ENCODE measurements at regions not wholly inside any gene's neighbourhood (a gene's known extent, or its start where the extent isn't known, plus 50 kb on each side); places are given as distances from the start of the nearest gene placed in this dataset.

DNA sequence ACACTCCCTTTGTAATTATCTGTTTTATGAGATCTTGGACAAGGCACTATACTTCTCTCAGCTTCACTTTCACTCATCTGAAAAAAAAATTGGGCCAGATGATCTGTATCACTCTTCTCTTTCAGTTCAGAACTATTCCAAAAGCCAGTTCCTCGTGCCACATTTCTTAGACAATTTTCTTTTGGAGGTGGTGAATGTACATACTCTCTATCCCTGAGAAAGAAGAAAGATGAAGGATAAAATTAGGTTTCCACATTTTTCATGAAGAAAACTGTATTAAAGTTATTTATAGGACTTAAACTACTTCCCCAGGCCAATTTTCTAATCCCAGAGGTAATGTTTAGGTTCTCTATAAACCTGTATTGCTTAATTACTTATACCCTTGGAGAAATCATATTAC is 171.6 kb downstream of the SLC6A15 start:
- no peak for DNase-seq (ENCODE audit: low spot score)

DNA sequence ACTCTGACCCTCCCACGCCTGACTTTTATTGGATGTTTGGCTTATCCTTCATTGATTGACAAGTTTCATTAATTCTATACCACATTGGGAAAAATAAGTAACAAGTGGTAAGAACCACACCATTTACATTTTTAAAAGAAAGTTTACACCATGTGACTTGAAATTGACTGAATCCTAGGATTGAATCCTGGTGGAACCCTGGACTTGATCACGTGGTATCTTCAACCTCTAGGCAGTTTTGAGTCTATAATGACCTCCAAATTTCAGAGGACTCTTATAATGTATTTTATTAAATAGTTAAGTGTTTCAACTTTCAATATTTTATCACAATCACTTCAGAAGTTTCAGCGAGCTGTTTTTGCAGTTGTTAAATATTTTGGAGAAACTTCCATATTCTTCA is 172.0 kb downstream of the SLC6A15 start:
- DNase-seq (ENCODE audit: low spot score), result no peak

DNA sequence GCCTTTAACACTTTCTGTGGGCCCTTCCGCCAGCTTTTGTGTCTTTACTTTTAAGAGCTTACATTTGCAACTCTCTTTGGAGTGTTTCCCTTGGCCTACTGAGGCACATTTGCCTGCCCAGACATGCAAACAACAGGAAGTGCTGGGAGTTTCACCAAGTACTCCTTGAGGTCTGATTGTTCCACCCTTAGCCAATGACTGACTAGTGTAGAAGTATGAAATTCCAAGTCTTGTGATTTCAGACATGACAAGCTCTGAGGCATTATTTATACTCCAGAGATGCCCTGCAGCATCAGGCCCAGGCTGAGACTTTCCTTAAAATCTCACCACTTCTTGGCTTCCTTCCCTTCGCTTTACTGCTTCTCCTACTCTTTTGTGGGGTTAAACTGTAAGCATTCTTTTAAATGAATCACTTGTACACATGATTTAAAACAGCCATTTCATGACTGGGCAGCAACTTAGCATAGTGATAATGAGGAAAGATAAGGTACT is 174.1 kb downstream of the SLC6A15 start:
- DNase-seq (ENCODE audit: low spot score), result peak; percentile 87

DNA sequence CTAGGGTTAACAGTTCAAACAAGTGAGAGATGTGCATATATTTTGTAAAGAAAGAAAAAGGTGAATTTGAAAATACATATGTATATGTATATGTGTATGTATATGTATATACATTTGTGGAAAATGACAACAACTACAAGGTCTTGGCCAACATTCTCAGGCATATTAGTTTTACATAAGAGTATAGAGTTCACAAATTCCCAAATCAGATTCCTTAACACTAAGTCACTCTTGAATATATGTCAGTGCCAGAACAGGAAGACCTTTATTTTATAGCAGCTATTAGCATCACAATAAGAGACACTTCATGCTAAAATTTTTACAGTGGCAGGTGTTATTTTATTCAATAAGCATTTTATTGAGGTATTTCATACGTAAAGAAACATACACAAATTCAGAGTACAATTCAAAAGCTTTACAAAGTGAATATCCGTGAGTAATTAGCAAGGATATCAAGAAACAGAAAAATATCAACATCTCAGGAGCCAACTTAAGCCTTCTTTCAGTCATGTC is 179.7 kb downstream of the SLC6A15 start:
- no peak for DNase-seq (ENCODE audit: low spot score)

DNA sequence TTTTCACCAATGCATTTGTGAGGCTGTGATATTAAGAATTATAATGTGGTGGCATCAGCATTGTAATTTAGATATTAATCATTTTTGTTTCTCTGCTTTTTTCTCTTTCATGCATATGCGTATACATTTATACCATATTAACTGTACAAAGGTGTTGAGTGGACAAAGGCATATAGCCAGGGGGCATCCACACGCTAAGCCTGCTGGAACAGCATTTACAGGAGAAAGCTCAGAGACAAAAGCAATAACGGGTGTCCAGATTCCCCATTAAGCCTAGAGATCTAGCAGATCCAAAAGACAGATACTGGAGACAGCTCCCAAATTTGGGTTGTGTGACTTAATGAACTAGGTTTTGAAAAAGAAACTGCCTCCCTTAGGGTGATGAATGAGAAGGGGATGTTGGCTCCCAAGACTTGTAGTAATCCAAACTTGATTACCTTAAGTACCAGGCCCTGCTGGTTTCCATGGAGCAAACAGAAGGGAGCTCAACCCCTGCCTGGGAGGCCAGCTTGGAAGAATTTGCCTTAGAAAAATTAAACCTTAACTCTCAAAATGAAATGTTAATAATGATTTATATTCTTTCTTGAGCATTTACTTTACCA is 181.9 kb downstream of the SLC6A15 start:
- DNase-seq (ENCODE audit: low spot score), result no peak

DNA sequence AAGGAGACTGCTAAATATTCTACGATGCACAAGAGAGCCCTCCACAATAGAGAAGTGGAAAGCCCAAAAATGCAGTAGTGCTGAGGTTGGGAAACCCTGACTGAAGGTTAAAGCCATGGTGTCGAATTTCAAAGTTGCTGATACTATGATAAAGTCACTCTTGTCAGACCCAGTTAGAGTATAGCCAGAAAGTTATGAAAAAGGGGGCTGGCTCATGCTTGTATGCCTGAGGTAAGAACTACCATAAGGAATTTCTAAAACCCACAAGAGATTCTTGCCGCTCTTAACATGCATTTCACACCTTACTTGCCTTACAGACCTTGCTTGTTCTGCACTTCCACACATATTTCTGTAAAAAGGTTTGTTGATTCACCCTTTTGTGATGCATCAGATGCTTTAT is 184.6 kb downstream of the SLC6A15 start:
- peak; percentile 10 for DNase-seq (ENCODE audit: low spot score)

DNA sequence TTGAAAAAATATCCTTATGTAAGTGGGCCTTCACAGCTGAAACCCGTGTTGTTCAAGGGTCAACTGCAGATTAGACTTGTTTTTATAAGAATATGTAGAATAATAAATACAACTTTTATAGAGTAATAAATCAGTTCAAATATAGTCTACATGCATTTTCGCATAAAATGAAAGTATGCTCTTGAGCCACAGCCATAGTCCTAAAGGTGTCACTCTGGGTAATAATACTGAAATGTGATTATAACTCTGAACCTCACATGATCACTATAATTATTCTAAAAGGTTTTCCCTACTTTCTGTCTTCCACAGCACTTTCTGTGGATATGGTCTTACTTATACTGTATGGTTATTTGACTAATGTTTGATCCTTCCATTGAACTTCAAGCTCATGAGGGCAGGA is 185.8 kb downstream of the SLC6A15 start:
- no peak for DNase-seq (ENCODE audit: low spot score)

DNA sequence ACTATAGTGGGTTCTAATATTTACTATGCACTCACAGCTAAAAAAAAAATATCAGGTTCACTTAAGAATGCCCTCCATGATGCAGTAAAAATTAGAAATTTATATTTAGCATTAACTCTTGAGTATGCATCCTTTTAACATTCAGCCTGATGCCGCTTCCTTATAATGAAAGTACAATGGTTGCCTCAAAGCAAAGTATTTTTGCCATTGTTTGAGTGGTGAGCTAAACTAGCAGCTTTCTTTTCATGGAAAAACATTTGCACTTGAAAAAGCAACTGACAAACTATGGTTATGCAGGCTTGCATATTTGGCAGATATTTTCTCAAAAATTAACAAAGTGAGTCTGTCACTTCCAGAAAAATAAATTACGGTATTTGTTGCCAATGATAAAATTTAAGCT is 188.6 kb downstream of the SLC6A15 start:
- no peak for DNase-seq (ENCODE audit: low spot score)

DNA sequence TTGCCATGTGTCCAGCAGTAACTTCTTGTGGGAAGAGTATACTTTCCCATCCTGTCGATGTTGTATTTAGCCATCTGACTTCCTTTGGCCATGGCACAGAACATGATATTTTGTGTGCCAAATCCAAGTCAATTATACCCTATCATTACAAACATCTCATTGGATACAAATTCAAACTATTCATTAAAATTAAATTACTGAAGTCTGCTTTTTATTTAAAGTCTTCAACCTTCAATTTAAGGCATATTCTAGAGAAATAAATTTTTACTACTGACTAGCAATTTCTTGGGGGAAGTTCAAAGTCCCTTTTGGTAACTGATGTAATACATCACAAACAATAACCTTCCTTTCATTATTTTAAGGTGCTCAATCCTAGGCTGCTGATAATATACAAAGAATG is 192.6 kb downstream of the SLC6A15 start:
- DNase-seq (ENCODE audit: low spot score), result no peak

DNA sequence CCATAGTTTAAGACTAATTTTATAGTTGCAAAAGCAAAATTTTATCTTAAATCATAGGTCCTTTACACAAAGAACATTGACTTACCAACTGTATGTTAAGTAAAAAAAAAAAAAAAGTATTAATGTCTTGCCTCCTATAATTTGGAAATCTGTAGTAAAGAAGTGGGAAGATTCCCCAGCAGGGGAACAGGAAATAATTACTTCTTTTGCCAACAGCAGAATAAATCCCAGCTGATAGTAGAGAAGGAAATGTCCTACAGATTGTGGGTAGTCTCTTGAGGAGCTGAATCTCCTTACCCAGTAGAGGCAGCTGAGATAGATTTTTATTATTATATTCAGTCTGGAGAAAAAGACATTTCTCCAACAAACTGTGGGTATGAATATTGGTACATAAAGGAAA is 193.7 kb downstream of the SLC6A15 start:
- no peak for DNase-seq (ENCODE audit: low spot score)

DNA sequence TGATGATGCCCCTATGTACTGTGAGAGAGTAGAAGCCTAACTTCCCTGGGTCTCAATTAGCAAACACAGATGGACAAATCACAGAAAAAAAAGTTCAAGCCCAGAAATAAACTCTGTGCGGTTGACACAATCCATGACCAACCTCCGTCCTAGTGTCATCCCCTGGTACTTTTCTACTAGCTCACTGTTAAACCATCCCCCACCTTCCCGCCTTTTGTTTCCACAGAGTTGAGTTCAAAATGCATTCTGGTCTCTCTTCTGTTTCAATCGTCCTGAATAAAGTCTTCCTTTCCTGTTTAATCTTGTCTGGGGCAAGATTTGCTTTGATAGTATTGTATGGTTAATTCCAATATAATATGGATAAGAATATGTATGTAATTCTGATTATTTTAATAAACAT is 199.9 kb downstream of the SLC6A15 start:
- no peak for DNase-seq (ENCODE audit: low spot score)

DNA sequence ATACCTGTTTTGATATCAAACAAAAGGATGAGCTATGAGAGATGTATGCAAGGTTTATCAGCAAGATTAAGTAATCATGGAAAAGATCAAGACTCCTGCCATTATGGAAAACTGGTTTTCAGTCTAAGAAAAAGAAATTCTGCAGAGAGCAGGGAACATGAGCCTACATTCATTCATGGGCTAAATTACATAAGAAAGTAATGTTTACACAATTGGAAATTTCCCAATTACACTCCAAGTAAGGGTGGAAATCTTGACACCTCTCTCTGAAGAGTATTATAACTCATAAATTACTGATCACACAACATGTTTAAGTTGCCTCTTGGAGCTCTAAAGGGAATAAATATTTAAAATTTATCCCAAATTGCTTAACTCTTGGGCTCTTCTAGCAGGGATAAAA is 206.2 kb downstream of the SLC6A15 start:
- no peak for DNase-seq (ENCODE audit: low spot score)

DNA sequence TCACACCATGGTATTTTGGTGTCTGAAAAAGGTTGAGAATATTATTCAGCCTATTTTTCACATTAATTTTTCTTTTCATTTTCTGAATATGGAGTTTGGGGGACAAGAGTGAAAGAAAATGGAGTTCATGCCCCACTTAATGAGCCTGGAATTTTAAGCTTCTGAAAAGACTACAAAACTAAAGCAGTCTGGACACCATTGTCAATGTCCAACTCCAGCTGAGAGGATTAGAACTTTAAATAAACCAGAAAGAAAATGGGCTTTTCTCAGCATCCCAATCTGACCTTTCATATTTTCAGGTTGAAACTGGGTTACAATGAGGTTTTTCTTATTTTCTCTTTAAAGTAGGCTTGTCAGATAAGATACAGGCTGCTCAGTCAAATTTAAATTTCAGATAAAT is 207.7 kb downstream of the SLC6A15 start:
- no peak for DNase-seq (ENCODE audit: low spot score)

DNA sequence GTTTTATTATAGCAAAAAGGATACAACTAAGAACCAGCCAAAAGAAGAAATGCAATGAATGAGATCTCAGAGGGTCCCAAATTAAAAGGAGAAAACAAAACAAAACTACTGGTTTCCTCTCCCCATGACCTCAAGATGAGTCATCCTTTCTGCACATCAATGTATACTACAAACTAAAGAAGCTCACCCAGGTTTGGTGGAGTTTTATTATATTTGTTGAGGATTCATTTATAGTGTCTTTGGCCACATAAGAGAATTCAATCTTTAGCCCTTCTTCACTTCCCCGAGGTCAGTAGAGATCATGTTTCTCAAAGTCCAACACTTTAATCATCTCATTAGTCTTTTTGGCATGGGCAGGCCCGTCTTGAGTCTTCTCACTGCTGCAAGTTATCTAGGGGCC is 210.6 kb downstream of the SLC6A15 start:
- DNase-seq (ENCODE audit: low spot score), result no peak

DNA sequence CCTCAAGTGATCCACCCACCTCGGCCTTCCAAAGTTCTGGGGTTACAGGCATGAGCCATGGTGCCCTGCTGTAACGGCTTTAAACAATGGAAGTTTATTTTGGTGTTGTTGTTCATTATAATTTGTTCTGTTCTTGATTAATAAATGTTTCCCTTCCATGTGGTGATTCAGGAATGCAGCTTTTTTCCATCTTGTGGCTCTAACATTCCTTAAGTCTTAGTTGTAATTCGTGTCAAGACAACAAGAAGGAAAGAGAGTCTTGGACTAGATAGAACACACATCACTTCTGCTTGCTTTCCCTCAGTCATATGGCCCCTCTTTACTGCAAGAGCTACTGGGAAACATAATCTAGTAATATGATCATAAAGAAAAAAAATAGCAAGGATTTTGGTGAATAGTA is 211.6 kb downstream of the SLC6A15 start:
- no peak for DNase-seq (ENCODE audit: low spot score)

DNA sequence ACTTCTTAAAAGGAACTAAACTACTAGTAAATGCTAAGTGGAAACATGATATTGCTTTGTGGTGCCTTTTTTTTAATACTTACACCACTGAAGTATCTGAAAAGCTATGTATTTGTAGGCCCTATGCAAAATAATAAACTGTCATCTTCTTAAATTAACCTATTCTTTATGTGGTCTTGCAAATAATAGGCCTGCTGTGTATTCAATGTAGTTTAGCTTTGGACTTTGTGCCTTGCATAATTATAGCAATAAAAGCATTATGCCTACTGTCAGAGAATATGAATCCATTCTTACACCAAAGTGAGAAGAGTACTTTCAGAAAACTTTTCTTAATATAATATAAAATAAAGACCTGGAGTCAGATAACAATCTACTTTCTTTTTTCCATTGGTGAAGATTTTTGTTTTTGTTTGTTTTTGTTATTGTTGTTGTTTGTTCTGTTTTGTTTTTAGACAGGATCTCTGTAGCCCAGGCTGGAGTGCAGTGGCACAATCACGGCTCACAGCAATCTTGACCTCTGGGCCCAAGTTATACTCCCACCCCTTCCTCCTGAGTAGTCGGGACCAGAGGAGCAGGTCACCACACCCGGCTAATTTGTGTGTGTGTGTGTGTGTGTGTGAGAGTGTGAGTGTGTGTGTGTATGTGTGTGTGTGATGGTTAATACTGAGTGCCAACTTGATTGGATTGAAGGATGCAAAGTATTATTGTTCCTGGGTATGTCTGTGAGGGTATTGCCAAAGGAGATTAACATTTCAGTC is 213.8 kb downstream of the SLC6A15 start:
- DNase-seq (ENCODE audit: low spot score), result no peak

DNA sequence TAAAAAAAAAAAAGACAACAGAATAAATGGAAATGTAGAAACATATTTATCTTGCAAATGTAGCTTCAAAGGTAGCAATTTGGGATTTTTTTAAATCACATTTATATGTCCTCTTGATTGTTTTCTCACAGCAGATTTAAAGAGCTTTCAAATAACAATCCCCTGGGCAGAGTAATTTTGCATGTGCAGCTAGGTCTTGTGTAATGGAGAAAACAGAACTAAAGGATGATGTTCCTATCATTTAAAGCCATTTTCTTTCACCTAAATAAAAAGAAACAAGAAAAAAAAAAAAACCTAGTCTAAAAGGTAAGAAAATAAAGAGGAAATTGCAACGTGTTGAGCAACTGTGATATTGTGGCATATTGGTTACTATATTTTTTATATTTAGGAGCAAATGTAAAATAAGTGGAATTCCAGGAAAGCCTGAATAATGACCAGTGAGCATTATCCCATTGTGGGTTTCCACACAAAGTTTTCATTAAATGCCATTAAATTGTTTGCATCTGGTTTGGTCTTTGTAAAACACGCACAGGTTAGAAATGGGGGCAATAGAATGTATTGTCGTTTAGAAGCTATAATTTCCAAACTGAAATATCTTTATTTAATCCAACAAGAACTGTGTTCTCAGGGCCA is 215.6 kb downstream of the SLC6A15 start:
- DNase-seq (ENCODE audit: low spot score), result no peak

DNA sequence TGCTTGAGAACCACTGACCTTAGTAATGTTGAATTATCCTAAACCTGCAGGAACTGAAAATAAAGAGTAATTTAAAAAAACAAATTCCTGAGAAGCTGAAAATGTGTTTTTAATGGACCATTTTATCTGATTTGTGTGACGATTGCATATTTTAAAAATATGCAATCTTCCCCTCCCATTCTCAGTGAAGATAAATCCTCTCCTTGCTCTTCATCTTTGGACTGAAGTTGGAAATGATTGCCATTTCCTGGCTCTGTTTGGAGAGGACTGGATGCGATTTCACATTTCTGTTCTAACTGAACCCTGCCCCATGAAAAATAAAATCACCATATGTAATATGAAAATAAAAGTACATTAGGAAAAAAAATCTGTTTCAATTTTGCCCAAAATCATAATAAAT is 216.3 kb downstream of the SLC6A15 start:
- no peak for DNase-seq (ENCODE audit: low spot score)

DNA sequence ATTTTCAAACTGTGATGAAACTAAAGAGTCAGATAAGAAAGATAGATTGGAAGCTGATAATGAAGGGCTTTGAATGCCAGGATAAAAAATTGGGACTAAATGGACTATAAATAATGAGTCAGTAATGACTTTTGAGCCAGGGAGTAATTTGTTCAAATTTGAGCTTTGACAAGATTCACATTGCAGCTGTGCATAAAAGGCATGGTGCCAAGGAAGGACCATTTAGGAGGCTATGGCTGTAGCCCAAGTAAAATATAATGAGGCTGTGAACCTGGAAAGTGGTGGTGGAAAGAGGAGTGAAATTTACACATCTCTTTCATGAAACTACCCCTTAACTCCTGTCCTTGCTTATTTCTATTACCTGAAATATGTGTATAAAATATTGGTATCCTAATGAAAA is 218.5 kb downstream of the SLC6A15 start:
- DNase-seq (ENCODE audit: low spot score), result no peak

DNA sequence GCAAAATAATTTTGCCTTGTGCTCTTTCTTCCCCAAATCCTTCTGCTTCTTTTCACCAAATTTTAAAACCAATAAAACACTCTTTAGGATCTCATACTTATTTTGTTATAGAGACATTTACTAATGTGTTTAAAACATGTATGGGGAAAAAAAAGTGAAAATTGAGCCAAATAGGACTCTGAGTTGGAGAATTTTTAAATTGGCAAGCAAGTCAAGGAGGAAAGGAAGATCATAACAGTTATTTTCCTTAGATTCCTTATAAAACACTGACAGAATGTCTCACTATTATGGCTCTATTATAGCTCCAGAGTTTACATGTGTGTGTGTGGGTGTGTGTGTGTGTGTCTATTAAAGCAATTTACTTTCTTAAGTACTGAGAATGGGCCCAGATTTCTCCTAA is 220.5 kb downstream of the SLC6A15 start:
- DNase-seq (ENCODE audit: low spot score), result no peak

DNA sequence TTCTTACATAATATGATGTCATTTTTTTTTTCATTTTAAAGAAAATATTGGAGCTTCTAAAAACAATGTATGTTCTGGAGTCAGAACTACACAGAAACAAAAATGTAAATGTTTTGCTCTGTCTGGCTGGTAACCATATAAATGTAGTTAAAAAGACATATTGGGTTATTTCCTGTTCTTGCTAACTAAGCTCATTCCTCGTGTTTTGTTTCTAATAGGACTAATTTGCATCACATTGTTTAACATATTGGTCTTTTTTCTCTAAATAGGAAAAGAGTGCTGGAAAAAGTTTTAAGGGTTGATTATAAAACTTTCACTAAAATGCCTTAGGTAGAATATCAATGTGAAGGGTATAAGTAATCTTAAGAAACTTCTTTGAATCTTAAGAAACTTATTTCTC is 221.3 kb downstream of the SLC6A15 start:
- no peak for DNase-seq (ENCODE audit: low spot score)

DNA sequence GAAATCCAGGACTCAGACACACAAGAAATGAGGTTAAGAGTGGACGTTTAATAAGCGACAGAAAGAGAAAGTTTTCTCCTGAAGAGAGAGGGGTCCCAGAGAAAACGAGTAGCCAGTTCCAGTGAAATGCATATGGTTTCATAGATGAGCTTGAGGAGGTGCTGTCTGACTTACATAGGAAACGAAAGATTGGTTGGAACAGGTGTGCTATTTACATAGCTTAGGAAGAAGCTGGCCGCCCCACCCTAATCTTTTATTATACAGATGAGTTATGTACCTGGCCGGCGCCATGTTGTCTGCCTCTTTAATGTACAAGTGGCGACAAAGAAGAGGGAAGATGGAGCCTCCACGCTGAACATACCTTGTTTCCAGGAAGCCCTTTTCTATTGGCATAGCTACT is 223.0 kb downstream of the SLC6A15 start:
- DNase-seq (ENCODE audit: low spot score), result no peak

DNA sequence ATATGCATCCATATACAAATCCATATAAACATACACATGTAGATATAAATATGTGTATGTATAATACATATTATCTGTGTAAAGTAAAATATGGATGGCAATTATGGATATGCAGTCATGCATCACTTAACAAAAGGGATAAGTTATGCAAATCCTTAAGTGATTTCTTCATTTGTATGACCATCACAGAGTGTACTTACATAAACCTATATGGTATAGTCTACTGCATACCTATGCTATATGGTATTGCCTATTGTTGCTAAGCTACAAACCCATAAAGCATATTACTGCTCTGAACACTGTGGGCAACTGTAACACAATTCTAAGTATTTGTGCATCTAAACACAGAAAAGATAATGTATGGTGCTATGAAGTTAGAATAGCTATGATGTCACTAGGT is 227.2 kb downstream of the SLC6A15 start:
- DNase-seq (ENCODE audit: low spot score), result no peak

Data from A172 (cell line).